Fibroblast of mammary gland (primary cell): ENCODE measurements at regions not wholly inside any gene's neighbourhood (a gene's known extent, or its start where the extent isn't known, plus 50 kb on each side); places are given as distances from the start of the nearest gene placed in this dataset.

Experiments
- DNase-seq: peaks from one replicate; pipeline ENCODE4 v3.0.0-alpha.2; 2010; ENCODE audit warnings: low read depth
- H3K4me3 ChIP-seq: 2 replicates; pipeline ENCODE4 v1.5.1; 2011; ENCODE audit warnings: low read depth, mild to moderate bottlenecking, low read length, moderate library complexity; ENCODE audit not compliant: control insufficient read depth
- TF ChIP-seq, protein P1 (sequence below): conservative IDR thresholded peaks from 2 replicates; pipeline ENCODE4 v1.5.1; 2011; ENCODE audit warnings: low read depth, low read length, inconsistent platforms; ENCODE audit not compliant: control insufficient read depth, insufficient read depth

DNA sequence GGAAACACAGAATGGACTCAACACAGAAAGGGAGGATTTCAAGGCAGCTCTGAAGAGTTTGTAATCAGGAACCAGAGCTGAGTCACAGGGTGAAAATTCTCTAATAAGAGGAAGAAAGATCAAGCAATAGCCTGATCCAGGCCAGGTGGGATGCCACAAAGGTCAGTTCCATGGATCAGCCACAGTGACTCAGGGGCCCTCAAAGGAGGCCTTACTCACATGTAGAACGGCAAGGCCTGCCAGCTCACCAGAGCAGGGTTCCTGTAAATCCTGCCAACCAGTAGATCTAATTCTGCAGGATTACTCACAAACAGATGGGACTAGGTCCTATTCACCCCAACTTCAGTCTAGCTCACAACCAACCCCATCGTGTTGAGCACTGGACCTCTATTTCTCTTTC, 78.3 kb upstream of the PPP2R3A start:
- DNase-seq = peak; percentile 95
- TF ChIP-seq, protein P1, sequence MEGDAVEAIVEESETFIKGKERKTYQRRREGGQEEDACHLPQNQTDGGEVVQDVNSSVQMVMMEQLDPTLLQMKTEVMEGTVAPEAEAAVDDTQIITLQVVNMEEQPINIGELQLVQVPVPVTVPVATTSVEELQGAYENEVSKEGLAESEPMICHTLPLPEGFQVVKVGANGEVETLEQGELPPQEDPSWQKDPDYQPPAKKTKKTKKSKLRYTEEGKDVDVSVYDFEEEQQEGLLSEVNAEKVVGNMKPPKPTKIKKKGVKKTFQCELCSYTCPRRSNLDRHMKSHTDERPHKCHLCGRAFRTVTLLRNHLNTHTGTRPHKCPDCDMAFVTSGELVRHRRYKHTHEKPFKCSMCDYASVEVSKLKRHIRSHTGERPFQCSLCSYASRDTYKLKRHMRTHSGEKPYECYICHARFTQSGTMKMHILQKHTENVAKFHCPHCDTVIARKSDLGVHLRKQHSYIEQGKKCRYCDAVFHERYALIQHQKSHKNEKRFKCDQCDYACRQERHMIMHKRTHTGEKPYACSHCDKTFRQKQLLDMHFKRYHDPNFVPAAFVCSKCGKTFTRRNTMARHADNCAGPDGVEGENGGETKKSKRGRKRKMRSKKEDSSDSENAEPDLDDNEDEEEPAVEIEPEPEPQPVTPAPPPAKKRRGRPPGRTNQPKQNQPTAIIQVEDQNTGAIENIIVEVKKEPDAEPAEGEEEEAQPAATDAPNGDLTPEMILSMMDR = no peak

DNA sequence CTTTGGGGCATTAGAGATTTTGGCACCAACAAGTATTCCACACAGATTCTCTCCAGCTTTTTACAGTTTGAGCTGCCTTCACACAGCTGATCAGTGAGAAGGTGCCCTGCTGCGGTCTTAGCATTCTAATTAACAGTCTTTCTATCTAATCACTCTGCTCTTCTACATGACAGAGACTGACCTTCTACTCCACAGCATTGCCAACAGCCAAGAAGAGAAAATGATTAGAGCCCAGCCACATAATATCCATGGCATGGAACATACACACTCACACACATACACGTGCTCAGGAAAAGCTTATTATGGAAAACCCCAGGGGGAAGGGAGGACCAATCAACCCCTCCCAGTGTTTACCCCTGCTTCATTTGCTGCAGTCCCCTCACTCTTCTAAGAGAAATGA, 76.1 kb upstream of the PPP2R3A start:
- DNase-seq = no peak
- no peak overlapping the region for H3K4me3 ChIP-seq
- TF ChIP-seq, protein P1 = no peak

More for the DNA sequence above, 78.3 kb upstream of the PPP2R3A start:
- no peak overlapping the region for H3K4me3 ChIP-seq

DNA sequence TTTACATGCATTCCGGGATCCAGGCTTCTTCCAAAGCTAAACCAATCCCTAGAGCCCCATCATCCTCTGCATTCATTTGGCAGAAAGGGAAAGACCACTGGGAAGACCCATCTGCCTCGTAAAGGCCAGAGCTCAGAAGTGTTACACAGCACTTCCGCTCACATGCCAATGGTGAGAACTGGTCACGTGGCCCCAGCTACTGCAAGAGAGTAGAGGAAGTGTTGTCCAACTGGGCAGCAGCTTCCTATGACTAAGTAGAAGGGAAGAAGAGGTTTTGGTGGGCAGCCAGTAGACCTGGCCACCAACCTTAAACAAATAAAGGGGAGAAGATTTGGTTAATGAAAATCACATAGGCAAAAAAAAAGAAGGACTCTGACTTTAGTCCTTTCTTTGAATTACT, 74.4 kb upstream of the PPP2R3A start:
- DNase-seq = peak; percentile 63
- TF ChIP-seq, protein P1 = no peak
- no peak overlapping the region for H3K4me3 ChIP-seq

DNA sequence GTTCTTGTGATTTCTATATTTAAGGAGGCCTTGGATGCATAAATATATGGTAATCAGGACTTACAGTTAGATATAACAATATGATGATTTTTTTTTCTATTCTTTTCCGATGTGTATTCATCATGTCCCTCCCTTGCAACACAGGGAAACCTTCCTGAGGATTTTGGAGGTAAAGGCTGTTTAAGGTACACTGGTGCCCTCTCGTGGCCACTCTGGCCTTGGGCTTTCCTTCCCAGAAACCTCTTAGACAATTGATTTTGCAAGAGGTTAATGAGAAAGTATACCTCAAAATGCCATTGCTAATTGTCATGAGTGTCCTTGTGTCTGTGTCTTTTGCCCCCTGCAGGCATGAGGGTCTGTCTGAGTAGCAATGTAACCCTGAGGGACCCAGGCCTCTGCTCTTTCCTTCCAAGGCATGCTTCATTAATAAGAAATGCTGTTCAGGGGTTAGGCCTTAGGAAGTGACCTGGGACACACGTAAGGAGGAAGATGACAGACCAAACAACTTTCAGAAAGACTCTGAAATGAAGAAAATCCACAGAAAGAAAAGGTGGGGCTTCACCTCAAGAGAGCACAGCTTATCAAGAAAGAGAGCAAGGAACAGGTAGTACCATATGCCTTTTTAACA, 70.3 kb upstream of the PPP2R3A start:
- H3K4me3 ChIP-seq = no peak overlapping the region
- peak; percentile 89 for DNase-seq
- TF ChIP-seq, protein P1 = peak; percentile 99

DNA sequence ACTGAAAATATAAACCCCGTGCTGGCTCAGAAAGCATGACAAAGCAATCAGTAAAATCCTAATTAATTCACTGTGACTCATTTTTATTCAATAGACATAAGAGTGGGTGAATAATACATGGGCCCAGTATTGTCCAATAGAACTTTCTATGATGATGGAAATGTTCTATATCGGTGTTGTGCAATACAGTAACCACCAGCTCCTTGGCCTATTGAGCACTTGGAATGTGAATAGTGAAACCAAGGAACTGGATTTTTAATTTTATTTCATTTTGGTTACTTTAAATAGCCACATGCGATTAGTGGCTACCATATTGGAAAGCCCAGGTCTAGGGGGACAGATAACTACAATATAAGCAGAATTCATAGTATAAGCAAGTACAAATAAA, 69.8 kb upstream of the PPP2R3A start:
- TF ChIP-seq, protein P1 = no peak
- no peak overlapping the region for H3K4me3 ChIP-seq
- peak; percentile 82 for DNase-seq

DNA sequence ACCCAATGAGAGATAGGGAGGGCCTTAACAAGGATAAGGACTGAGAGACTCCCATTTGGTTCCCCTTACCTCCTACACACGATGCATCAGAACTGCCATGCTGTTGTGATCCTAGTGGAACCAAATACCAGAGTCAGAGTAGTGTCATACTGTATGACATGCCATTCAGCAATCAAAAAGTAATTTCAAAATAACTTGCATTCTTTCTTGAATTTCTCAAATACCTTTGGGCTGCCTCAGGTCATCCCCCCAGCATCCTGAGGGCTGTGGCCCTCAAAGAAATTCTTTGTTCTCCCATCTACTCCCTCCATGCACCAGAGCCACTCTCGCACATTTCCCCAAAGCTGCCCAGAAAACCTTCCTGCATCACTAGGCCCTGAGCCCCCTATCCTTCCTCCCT, 68.9 kb upstream of the PPP2R3A start:
- DNase-seq = peak; percentile 19
- H3K4me3 ChIP-seq = no peak overlapping the region
- TF ChIP-seq, protein P1 = no peak

DNA sequence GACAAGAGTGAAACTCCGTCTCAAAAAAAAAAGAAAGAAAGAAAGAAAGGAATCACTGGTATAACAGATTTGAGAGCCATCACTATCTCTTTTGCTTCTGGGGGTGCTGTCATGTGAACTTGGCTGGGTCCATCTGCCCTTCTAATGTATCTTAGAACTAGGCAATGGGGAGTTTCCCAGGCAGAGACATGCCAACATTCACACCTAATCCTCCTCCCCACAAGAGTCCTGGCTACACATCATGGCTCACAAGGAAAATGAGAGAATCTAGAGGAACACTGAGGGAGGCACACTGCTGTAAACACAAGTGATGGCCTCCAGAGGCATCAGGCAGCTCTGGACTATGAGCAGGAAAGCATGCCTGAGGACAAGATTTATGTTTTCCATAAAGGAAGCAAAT, 67.8 kb upstream of the PPP2R3A start:
- no peak for DNase-seq
- H3K4me3 ChIP-seq = no peak overlapping the region
- TF ChIP-seq, protein P1 = no peak
